Epidermal melanocyte (primary cell): ENCODE measurements at regions not wholly inside any gene's neighbourhood (a gene's known extent, or its start where the extent isn't known, plus 50 kb on each side); places are given as distances from the start of the nearest gene placed in this dataset.

Source experiments
- DNase-seq: peaks from one replicate; pipeline ENCODE4 v3.0.0; 2011; ENCODE audit warnings: low spot score; ENCODE audit not compliant: insufficient read length

GRCh38 chr13:111893607-111894443 is 173.1 kb upstream of the SOX1 start:
- DNase-seq: no peak

GRCh38 chr13:111895896-111896821 is 170.8 kb upstream of the SOX1 start:
- no peak for DNase-seq

GRCh38 chr13:111897178-111897845 is 169.6 kb upstream of the SOX1 start:
- DNase-seq: no peak

GRCh38 chr13:111897846-111898215 is 169.1 kb upstream of the SOX1 start:
- DNase-seq: no peak

GRCh38 chr13:111898956-111899713 is 167.8 kb upstream of the SOX1 start:
- no peak for DNase-seq

GRCh38 chr13:111899714-111900389 is 167.1 kb upstream of the SOX1 start:
- no peak for DNase-seq

- DNase-seq: peak; percentile 26
These were observed 166.4 kb upstream of the SOX1 start for GRCh38 chr13:111900390-111901131.

GRCh38 chr13:111901267-111901915 is 165.6 kb upstream of the SOX1 start:
- DNase-seq: no peak

GRCh38 chr13:111902726-111903125 is 164.2 kb upstream of the SOX1 start:
- no peak for DNase-seq

GRCh38 chr13:111903143-111903542 is 163.8 kb upstream of the SOX1 start:
- no peak for DNase-seq

GRCh38 chr13:111904166-111904565 is 162.8 kb upstream of the SOX1 start:
- DNase-seq: no peak

- DNase-seq: no peak
These were observed 162.0 kb upstream of the SOX1 start for GRCh38 chr13:111904701-111905608.

- no peak for DNase-seq
These were observed 161.4 kb upstream of the SOX1 start for GRCh38 chr13:111905609-111905945.

GRCh38 chr13:111906306-111906705 is 160.6 kb upstream of the SOX1 start:
- no peak for DNase-seq

GRCh38 chr13:111906816-111907215 is 160.1 kb upstream of the SOX1 start:
- DNase-seq: no peak

GRCh38 chr13:111907341-111907880 is 159.5 kb upstream of the SOX1 start:
- no peak for DNase-seq

- no peak for DNase-seq
These were observed 158.6 kb upstream of the SOX1 start for GRCh38 chr13:111908361-111908760.

- no peak for DNase-seq
These were observed 158.0 kb upstream of the SOX1 start for GRCh38 chr13:111908981-111909380.
